ENCODE measurements at regions not wholly inside any gene's neighbourhood (a gene's known extent, or its start where the extent isn't known, plus 50 kb on each side); places are given as distances from the start of the nearest gene placed in this dataset.

DNA sequence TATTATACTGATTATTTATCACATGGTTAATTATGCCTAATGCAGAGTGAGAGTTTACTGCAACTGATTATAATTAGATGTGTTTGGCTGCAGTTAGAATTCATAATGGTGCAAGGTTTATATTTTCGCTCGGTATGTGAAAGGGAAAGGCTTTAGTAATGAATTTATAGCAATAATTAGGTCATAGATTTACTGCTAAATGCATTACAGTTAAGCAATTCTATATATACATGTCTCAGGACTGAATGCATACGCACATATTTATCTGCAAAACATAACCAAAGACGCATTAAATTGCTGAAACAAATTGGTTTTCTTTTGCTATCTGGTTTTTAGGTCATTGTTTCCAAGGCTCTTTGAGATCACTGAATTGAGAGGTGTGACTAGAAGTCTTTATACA is 428.1 kb upstream of the PDE3A start:
- no peaks in the 10 kb centered on the region for H3K27me3 ChIP-seq (ENCODE audit: control insufficient read depth, insufficient read depth, low read length)
- H3K36me3 ChIP-seq (ENCODE audit: control insufficient read depth, insufficient read depth, low read length), result no peaks in the 10 kb centered on the region
- no peak for DNase-seq (ENCODE audit: low read depth)
- H3K4me3 ChIP-seq (ENCODE audit: low read depth, low read length), result no peak overlapping the region
- TF ChIP-seq, protein P1, sequence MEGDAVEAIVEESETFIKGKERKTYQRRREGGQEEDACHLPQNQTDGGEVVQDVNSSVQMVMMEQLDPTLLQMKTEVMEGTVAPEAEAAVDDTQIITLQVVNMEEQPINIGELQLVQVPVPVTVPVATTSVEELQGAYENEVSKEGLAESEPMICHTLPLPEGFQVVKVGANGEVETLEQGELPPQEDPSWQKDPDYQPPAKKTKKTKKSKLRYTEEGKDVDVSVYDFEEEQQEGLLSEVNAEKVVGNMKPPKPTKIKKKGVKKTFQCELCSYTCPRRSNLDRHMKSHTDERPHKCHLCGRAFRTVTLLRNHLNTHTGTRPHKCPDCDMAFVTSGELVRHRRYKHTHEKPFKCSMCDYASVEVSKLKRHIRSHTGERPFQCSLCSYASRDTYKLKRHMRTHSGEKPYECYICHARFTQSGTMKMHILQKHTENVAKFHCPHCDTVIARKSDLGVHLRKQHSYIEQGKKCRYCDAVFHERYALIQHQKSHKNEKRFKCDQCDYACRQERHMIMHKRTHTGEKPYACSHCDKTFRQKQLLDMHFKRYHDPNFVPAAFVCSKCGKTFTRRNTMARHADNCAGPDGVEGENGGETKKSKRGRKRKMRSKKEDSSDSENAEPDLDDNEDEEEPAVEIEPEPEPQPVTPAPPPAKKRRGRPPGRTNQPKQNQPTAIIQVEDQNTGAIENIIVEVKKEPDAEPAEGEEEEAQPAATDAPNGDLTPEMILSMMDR (IDR thresholded peaks at IDR 0.05; ENCODE audit: insufficient read depth, low read length, poor library complexity, severe bottlenecking), result no peak

DNA sequence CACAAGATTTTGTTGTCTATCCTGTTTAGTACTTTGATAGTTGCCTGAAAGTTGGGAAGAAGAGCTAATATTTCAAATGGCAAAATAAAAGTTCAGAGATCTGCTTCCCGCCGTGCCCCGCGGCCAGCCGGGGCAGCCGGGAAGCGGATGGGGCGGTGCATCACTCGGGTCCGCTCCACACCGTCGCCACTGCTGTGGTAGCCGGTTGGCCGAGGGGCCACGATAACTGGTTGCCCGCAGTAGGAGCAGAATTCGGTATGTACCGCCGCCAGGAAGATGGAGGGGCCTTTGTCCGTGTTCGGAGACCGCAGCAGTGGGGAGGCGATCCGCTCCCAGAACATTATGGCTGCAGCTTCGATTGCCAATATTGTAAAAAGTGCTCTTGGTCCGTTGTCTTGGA is 427.2 kb upstream of the PDE3A start:
- Histone ChIP-seq H3K27me3 (ENCODE audit: control insufficient read depth, insufficient read depth, low read length) (no peaks in the 10 kb centered on the region), H3K36me3 (ENCODE audit: control insufficient read depth, insufficient read depth, low read length) (no peaks in the 10 kb centered on the region), H3K4me3 (ENCODE audit: low read depth, low read length) (no peak overlapping the region)
- no peak for DNase-seq (ENCODE audit: low read depth)
- TF ChIP-seq, protein P1 (IDR thresholded peaks at IDR 0.05; ENCODE audit: insufficient read depth, low read length, poor library complexity, severe bottlenecking), result no peak

DNA sequence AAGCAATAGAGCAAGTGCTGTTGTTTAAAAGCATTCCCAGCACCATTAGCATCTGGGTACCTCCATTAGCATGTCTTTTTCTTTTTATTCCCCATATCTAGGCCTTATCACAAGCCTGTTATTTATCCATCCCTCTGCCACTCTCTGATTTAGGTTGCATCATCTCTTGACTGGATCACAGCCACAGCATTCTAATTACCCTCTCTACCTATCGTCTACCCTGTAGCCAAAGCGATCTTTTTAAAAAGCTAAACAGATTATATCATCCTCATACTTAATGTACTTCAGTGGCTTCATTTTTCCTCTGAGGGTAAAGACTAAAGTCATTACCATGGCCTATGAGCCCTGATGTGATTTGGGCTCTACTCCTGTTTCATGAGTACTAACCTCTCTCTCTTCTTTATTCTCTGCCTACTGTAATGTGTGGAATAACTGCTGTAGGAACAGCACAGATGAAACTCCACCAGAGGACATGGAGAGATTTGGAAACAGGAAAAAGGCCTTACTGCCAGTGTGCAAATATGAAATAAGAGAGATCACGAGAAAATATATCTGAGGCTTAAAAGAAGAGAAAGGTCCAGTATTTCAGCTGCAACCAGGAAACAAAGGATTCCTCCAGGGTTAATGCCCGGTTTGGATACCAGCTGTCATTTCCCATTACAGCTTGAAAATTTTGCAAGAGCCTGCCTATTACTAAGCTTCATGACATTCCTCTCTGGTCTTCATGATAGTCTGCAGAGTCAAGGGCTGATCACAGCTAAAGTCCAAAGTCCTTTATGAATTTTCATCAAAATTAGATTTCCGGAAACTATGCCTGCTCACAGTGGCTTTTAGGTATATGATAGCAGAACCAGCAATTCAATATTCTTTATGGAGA is 422.5 kb upstream of the PDE3A start:
- Histone ChIP-seq H3K36me3 (ENCODE audit: control insufficient read depth, insufficient read depth, low read length) (no peaks in the 10 kb centered on the region), H3K27me3 (ENCODE audit: control insufficient read depth, insufficient read depth, low read length) (no peaks in the 10 kb centered on the region), H3K4me3 (ENCODE audit: low read depth, low read length) (no peak overlapping the region)
- no peak for DNase-seq (ENCODE audit: low read depth)
- TF ChIP-seq, protein P1 (IDR thresholded peaks at IDR 0.05; ENCODE audit: insufficient read depth, low read length, poor library complexity, severe bottlenecking), result no peak

DNA sequence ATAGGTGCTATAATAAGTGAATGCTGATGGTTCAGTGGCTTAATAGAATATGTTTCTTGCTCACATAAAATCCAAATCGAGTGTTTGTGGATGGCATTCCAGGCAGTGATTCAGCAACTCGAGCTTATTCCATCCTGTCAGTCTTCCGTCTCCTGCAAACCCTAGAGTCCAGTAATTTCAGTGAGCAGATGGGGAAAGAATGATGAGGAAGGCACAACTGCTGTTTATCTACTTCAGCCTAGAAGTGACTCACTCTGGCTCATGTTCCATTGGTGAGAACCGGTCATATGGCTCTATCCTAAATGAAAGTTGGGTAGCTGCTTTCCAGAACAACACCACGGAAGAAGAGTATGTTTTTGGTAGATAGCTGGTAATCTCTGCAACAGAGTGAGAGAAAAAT is 421.8 kb upstream of the PDE3A start:
- no peak overlapping the region for H3K4me3 ChIP-seq (ENCODE audit: low read depth, low read length)
- no peaks in the 10 kb centered on the region for H3K27me3 ChIP-seq (ENCODE audit: control insufficient read depth, insufficient read depth, low read length)
- TF ChIP-seq, protein P1 (IDR thresholded peaks at IDR 0.05; ENCODE audit: insufficient read depth, low read length, poor library complexity, severe bottlenecking), result no peak
- DNase-seq (ENCODE audit: low read depth), result peak; percentile 77
- H3K36me3 ChIP-seq (ENCODE audit: control insufficient read depth, insufficient read depth, low read length), result no peaks in the 10 kb centered on the region

DNA sequence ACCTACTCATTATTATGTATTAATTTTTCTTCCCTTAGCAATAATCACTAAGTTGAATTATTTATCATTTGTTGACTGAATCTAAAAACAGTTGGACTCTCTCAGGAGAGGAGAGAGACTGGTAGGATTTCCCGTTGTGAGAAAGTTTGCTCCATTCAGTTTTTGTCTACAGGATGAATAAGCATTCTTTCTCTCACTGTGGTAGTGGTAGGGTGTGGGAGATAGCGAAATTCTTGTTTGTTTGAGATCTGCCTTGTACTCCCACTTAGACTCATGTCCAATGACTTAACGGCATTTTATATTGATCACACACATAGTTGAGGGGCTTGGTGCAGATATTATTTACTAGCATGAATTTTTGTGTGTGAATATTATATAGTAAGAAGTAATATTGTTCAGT is 421.0 kb upstream of the PDE3A start:
- DNase-seq (ENCODE audit: low read depth), result no peak
- Histone ChIP-seq H3K27me3 (ENCODE audit: control insufficient read depth, insufficient read depth, low read length) (no peaks in the 10 kb centered on the region), H3K36me3 (ENCODE audit: control insufficient read depth, insufficient read depth, low read length) (no peaks in the 10 kb centered on the region), H3K4me3 (ENCODE audit: low read depth, low read length) (no peak overlapping the region)
- TF ChIP-seq, protein P1 (IDR thresholded peaks at IDR 0.05; ENCODE audit: insufficient read depth, low read length, poor library complexity, severe bottlenecking), result no peak

DNA sequence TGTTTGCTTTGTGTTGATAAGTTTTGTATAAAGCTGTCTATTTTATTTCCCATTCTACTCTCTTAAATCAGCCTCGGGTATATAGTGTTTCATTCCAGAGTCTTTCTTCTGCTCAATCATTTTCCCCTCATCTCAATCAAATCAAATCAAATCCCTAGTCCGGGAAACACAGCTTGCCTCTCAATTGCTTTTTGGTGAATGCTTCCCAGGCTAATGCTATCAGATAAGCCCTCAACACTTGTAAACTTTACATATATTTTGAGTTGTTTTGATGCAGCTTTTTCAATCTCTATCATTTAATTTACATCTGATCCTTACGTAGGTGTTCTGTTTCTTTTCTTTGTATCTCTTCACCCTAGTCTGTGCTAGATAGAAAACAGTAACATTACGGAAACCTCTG is 416.7 kb upstream of the PDE3A start:
- no peak for DNase-seq (ENCODE audit: low read depth)
- Histone ChIP-seq H3K4me3 (ENCODE audit: low read depth, low read length) (no peak overlapping the region), H3K27me3 (ENCODE audit: control insufficient read depth, insufficient read depth, low read length) (no peaks in the 10 kb centered on the region), H3K36me3 (ENCODE audit: control insufficient read depth, insufficient read depth, low read length) (no peaks in the 10 kb centered on the region)
- TF ChIP-seq, protein P1 (IDR thresholded peaks at IDR 0.05; ENCODE audit: insufficient read depth, low read length, poor library complexity, severe bottlenecking), result no peak

Measured in kidney epithelial cell (primary cell).